ENCODE measurements at regions not wholly inside any gene's neighbourhood (a gene's known extent, or its start where the extent isn't known, plus 50 kb on each side); places are given as distances from the start of the nearest gene placed in this dataset.

DNA sequence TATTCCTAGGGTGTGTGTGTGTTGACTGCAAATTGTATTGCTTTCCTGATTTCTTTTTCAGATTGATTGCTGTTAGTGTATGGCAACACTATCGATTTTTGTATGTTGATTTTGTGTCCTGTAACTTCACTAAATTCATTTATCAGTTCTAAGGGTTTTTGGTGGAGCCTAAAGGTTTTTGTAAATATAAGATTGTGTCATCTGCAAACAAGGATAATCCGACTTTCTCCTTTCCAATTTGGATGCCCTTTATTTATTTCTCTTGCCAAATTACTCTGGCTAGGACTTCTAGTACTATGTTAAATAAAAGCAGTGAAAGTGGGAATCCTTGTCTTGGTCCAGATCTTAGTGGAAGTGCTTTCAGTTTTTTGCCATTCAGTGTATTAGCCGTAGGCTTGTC is 340.9 kb upstream of the KLF4 start:
- H3K27me3 ChIP-seq (ENCODE audit: insufficient read depth): no peaks in the 10 kb centered on the region
- H3K36me3 Mint-ChIP-seq (ENCODE audit: low read depth): no peaks in the 10 kb centered on the region
- DNase-seq (ENCODE audit: low spot score): no peak
- peaks cover 2% of the 10 kb centered on the region for H3K27me3 Mint-ChIP-seq (ENCODE audit: insufficient read depth, low read depth, poor library complexity)
- H3K4me3 ChIP-seq: no peak overlapping the region
- no peak for ATAC-seq
- no peak for TF ChIP-seq EZH2 (IDR thresholded peaks at IDR 0.05; ENCODE audit: low read depth, unreplicated experiment)
- TF ChIP-seq ETS1 (IDR thresholded peaks at IDR 0.05): no peak
- TF ChIP-seq ZNF462 (CRISPR knock-in tag; IDR thresholded peaks at IDR 0.05): no peak
- no peak for TF ChIP-seq REST (IDR thresholded peaks at IDR 0.05; ENCODE audit: unreplicated experiment)
- TF ChIP-seq ZNF114 (CRISPR knock-in tag; IDR thresholded peaks at IDR 0.05): no peak
- no peak for TF ChIP-seq JUNB (IDR thresholded peaks at IDR 0.05; ENCODE audit: unreplicated experiment)
- H2AFZ ChIP-seq: no peak overlapping the region
- no peak overlapping the region for H3K4me2 ChIP-seq
- no peaks in the 10 kb centered on the region for H3K4me1 Mint-ChIP-seq
- H3K4me3 Mint-ChIP-seq: no peak overlapping the region
- no peaks in the 10 kb centered on the region for H4K20me1 ChIP-seq (replicated peaks; ENCODE audit: insufficient read depth)
- no peaks in the 10 kb centered on the region for H3K36me3 ChIP-seq (ENCODE audit: insufficient read depth)
- no peaks in the 10 kb centered on the region for H3K4me1 ChIP-seq (ENCODE audit: insufficient read depth)
- no peak overlapping the region for H3K27ac Mint-ChIP-seq
- no peaks in the 10 kb centered on the region; the same call in 2 of the 3 replicates for H3K9me3 Mint-ChIP-seq
- H3F3A ChIP-seq (replicated peaks; ENCODE audit: low read depth): no peaks in the 10 kb centered on the region
- H3K27ac ChIP-seq (ENCODE audit: low read depth): no peak overlapping the region
- H3K79me2 ChIP-seq (replicated peaks; ENCODE audit: insufficient read depth): no peaks in the 10 kb centered on the region
- H3K9me2 ChIP-seq (ENCODE audit: insufficient read depth): no peaks in the 10 kb centered on the region; the same call in 1 of the 2 replicates

All from GM23338 (cell line).